Right hindlimb (tissue), 1 donor: ENCODE measurements at regions not wholly inside any gene's neighbourhood (a gene's known extent, or its start where the extent isn't known, plus 50 kb on each side); places are given as distances from the start of the nearest gene placed in this dataset.
"Not testable (repeated sequence)": the region's sequence is repeated elsewhere in the genome, so short reads cannot be mapped to it uniquely, and the experiment has no call there.

ENCODE experiments used
- DNase-seq: peaks from one replicate; pipeline ENCODE4 v3.0.0-alpha.2; 2018

GRCh38 chrX:13220916-13221315 lies 98.9 kb downstream of the ATXN3L start:
- DNase-seq = no peak

GRCh38 chrX:13219991-13220764 lies 99.7 kb downstream of the ATXN3L start:
- DNase-seq = no peak

GRCh38 chrX:13218758-13219157 lies 101.1 kb downstream of the ATXN3L start:
- DNase-seq = no peak

GRCh38 chrX:13216139-13216538 lies 103.7 kb downstream of the ATXN3L start:
- DNase-seq = no peak

- DNase-seq = no peak
Observed at GRCh38 chrX:13215729-13216128, 104.1 kb downstream of the ATXN3L start.

- DNase-seq = peak; percentile 22
Observed at GRCh38 chrX:13212191-13212651, 107.6 kb downstream of the ATXN3L start.

- DNase-seq = not testable (repeated sequence)
Observed at GRCh38 chrX:13210142-13210541, 109.7 kb downstream of the ATXN3L start.

- DNase-seq = not testable (repeated sequence)
Observed at GRCh38 chrX:13209704-13210103, 110.1 kb downstream of the ATXN3L start.

GRCh38 chrX:13208281-13208935 lies 111.4 kb downstream of the ATXN3L start:
- no peak for DNase-seq

GRCh38 chrX:13203271-13203670 lies 116.6 kb downstream of the ATXN3L start:
- DNase-seq = no peak

GRCh38 chrX:13201605-13202219 lies 118.1 kb downstream of the ATXN3L start:
- no peak for DNase-seq

GRCh38 chrX:13200398-13200797 lies 119.5 kb downstream of the ATXN3L start:
- no peak for DNase-seq

GRCh38 chrX:13198762-13199064 lies 121.1 kb downstream of the ATXN3L start:
- DNase-seq = no peak

GRCh38 chrX:13198056-13198761 lies 121.6 kb downstream of the ATXN3L start:
- peak; percentile 27 for DNase-seq

GRCh38 chrX:13196782-13197181 lies 123.1 kb downstream of the ATXN3L start:
- DNase-seq = no peak

GRCh38 chrX:13195340-13195739 lies 124.5 kb downstream of the ATXN3L start:
- no peak for DNase-seq

- DNase-seq = no peak
Observed at GRCh38 chrX:13194291-13195103, 125.4 kb downstream of the ATXN3L start.

GRCh38 chrX:13190051-13190450 lies 129.8 kb downstream of the ATXN3L start:
- no peak for DNase-seq

GRCh38 chrX:13189380-13189779 lies 130.5 kb downstream of the ATXN3L start:
- no peak for DNase-seq

- no peak for DNase-seq
Observed at GRCh38 chrX:13188731-13189309, 131.0 kb downstream of the ATXN3L start.

- not testable (repeated sequence) for DNase-seq
Observed at GRCh38 chrX:13186643-13187042, 133.2 kb downstream of the ATXN3L start.

GRCh38 chrX:13180807-13181206 lies 136.4 kb upstream of the FAM9C start:
- DNase-seq = no peak
